Smooth muscle cell of the brain vasculature (primary cell): ENCODE measurements at regions not wholly inside any gene's neighbourhood (a gene's known extent, or its start where the extent isn't known, plus 50 kb on each side); places are given as distances from the start of the nearest gene placed in this dataset.
"Not testable (repeated sequence)": the region's sequence is repeated elsewhere in the genome, so short reads cannot be mapped to it uniquely, and the experiment has no call there.

Experiments
- DNase-seq: peaks from one replicate; pipeline ENCODE4 v3.0.0-alpha.2; 2012; ENCODE audit warnings: low read depth, low spot score

DNA sequence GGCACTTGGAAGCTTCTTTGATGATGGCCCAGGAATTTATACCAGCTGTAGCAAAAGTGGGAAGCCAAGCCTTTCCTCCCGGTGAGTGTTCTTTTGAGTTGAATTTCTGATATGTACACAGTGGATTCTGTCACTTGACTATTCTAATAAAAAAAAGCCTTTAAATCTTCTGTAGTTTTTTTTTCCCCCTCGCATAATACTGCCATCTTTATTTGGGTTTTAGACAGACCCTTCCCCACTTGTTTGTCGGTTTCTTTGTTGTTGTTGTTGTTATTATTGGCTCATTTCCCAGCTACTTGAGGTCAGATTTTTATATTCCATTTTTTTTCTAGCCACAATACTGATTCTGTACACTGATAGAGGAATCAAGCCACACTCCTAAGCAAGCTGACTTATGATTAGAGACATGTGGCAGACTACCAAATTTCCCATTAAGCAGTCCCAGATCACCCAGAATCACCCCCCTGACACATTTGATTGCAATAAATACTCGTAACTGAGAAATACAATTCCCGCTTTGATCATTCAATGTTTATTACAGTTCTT, 122.4 kb upstream of the IL12A start:
- DNase-seq = no peak

DNA sequence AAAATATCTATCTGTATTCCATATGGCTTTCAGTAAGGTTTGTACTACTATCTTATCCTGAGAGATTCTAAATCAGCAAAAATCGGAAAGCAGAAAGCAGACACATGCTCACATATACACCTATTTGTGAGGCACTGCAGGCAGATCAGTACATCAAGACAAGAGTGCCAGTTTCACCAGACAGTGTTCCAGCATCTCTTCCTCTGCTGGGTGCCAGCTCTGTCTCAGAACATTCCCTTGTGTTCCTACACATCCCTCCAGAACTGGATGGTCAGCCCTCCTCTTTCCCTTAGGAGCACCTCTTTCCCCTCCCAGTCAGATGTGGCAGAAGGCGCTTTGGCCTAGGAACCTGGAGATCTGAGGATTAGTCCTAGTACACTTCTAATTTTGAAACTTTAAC, 121.3 kb upstream of the IL12A start:
- no peak for DNase-seq

DNA sequence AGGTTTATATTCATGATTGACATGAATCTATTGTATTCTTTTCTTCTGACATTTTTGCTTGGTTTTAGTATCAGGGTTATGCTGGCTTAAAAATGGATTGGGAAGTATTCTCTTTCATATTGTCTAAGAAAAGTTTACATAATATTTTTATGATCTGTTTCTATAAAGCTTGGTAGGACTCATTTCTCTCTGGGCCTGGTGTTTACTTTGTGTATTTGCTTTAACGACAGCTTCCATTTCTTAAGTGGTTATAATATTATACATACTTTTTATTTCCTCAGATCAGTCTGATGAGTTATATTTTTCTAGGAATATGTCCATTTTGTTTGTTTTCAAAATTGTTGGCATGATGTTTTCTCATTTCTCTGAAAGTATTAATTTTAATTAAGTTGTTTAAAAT, 117.9 kb upstream of the IL12A start:
- DNase-seq = no peak

DNA sequence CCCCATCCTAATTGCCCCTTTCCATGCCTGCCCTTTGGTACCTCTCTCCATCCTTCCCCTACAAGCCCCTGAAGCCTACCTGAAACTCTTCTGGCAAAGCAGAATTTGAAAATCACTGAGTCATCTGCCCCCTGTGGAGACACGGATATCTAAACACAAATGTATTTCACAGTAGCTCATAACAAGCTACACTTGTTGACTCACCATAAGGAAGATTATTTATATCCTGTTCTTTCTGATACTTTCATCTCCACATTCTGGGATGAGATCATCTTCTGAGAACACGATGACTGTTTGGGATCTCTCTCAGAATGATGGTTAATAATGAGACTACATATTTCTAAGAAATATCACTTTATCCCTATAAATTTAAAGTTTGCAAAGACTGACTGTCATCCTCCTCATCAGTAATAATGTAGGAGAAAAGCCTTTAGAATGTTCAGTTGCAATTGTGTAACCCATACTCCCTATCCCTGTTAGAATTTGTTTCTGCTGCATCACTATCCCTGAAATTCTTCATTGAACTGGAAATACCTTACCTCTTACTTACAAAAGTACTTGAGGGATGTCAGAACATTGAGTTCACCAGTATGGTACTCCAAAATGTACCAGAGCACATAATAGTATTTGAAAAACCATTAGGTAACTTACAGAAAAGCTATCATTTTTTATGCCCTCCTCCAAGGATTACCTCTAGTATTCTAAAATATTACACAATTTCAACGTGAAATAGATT, 116.1 kb upstream of the IL12A start:
- DNase-seq = peak; percentile 65

- DNase-seq = no peak
Observed at GRCh38 chr3:159875116-159875515, 113.5 kb upstream of the IL12A start.

GRCh38 chr3:159877924-159878323, 110.7 kb upstream of the IL12A start:
- no peak for DNase-seq

- no peak for DNase-seq
Observed at GRCh38 chr3:159879146-159879545, 109.5 kb upstream of the IL12A start.

DNA sequence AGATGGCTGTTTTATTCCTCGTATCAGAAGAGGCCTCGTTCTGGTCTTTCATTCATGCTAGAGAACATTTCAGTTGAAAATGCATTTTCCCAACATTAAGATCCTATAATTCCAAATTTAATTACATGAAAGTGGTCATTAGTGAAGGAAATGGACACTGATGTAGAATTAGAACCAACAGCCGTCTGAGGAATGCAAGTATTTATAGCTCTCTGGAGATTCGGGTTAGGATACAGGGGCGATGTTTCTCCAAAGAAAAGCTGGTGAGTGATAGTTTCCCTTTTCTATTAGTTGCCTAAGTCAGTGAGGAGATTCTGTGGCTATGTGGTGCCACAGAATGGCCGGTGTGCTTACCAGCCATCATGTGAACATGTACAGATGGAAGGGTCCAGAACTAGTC, 109.0 kb upstream of the IL12A start:
- DNase-seq = no peak

- DNase-seq = no peak
Observed at GRCh38 chr3:159881208-159881607, 107.4 kb upstream of the IL12A start.

DNA sequence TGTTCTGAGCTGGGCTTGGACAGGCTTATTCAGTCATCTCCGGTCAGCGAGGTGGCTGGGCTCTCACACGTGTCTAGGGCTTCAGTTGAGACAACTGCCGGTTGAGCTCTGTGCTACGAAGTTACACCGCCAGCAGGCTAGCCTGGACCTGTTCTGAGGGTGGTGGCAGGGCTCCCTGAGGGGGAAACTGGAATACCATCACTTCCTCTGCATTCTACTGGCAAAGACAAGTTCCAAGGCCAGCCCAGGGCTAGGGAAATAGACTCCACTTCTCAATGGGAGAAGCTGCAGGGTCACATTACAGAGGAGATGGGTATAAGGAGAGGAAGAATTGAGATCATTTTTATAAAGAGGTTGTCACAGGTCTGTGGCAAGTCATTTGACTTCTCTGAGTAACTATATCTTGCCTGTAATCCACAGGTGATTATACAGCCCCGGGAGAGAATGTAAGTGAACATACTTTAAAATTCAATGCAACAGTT, 106.8 kb upstream of the IL12A start:
- no peak for DNase-seq

DNA sequence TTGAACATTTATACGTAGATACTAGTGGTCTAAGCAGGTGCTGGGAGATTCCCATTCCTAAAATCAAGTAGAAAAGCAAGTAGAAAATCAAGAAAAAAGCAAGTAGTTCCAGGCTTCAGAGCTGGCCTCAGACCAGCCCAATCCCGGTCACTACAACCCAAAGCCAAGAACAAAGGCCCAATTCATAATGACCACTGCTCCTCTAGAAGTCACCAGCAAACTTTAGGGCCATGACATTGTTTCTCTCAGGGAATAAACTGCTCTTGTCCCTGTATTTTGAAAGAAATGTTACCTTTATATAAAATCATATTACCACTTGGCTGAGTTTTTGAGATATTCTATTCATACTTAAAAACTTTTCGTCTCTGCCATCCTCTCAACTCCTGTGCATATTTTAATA, 106.3 kb upstream of the IL12A start:
- no peak for DNase-seq

- DNase-seq = no peak
Observed at GRCh38 chr3:159882790-159883779, 105.5 kb upstream of the IL12A start.

GRCh38 chr3:159884661-159885402, 103.8 kb upstream of the IL12A start:
- DNase-seq = no peak

DNA sequence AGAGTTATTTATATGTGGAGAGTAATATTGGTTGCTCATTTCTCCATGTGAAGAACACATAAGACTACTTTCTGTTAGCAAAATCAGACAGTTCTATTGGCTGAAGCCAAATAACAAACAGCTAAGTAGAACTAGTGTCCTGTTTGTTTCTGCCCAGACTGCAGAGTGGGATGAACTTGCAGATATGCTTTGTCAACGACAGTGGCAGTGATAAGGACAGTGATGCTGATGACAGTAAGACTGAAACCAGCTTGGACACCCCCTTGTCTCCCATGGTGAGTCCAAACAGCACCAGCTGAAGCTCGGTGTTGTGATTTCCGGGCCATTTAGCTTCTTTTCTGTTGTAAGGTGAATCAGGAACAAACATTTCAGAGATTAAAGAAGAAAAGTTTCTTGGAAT, 102.6 kb upstream of the IL12A start:
- DNase-seq = no peak

DNA sequence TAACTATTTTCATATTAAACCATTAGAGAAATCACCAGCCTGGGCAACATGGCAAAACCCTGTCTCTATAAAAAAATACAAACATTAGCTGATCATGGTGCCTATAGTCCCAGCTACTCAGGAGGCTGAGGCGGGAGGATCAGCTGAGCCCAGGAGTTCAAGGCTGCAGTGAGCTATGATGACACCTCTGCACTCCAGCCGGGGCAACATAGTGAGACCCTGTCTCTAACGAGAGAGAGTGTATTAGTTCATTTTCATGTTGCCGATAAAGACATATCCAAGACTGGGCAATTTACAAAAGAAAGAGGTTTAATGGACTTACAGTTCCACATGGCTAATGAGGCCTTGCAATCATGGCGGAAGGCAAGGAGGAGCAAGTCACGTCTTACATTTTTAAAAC, 102.1 kb upstream of the IL12A start:
- not testable (repeated sequence) for DNase-seq

- DNase-seq = no peak
Observed at GRCh38 chr3:159887168-159887567, 101.5 kb upstream of the IL12A start.

DNA sequence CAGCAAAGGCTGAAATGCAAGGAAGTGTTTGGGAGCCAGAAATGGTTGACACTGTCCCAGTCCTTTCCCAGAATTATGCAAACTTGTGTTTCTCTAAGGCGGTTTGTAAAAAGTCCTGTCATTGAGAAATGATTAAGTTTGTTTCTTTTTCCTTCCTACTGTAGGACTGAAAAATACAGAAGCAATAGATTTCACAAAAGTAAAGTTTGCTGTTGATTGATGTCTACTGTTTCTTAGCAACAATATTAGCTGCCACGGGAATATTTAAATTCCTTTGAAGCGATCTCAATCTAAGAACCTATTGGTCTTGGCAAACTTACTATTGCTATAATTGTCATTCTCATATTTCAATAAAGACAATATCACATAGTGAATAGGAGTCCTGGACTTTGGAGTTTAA, 100.7 kb upstream of the IL12A start:
- DNase-seq = no peak

DNA sequence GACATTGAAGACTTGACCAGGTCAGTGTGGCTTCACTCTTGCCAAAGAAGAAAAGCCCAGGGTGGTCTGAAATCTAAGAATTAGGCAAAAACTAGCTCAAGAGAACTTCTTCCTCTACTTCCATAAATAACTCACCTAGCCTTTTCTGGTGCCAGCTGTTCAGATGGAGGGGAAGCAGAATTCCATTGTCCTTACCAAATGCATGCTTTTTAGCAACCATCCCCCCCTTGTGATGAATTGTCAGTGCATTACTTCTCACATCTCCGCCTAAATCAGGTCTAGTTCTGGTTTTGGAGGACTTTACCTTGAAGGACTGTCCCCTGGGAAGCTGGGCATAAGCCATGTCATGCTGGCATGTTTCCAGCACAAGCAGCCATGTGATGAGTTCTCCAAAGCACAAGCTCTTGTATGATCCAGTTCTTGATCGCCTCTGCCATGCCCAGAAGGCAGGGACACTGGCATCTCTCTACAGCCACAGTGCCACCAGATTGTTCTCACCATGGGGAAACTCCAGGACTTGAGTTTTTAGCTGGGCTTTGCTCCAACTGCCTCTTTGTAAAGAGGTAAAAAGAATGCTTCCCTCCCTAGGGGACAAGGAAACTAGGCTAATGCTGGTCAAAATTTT, 96.4 kb upstream of the IL12A start:
- DNase-seq = no peak

DNA sequence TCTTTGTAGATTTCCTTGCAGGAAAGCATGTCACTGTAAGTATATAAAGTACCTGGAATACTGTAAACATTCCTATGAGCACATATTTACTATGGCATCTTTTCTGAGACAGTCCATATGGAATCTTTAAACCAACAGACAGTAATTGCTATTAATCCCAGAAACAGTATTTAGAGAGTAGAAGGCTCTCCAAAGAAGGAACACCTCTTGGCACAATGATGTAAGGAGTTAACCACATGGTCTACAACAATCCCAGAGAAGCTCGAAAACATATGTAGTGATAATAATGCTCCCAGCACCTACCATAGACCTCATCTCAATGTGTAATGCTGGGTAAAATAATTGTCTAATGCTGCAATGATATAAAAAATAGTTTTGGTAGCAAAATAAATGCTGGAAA, 95.8 kb upstream of the IL12A start:
- no peak for DNase-seq

- DNase-seq = no peak
Observed at GRCh38 chr3:159894386-159894785, 94.2 kb upstream of the IL12A start.

GRCh38 chr3:159895430-159895829, 93.2 kb upstream of the IL12A start:
- no peak for DNase-seq
